Fibroblast of lung (primary cell): ENCODE measurements at regions not wholly inside any gene's neighbourhood (a gene's known extent, or its start where the extent isn't known, plus 50 kb on each side); places are given as distances from the start of the nearest gene placed in this dataset.

Experiments
- CTCF ChIP-seq, 2 donors: IDR thresholded peaks in 1 of 2; conservative IDR thresholded peaks in 1 of 2; 1 replicate in 1 of 2; 2 replicates in 1 of 2; pipeline ENCODE4 v1.5.1; 2011 to 2012; ENCODE audit warnings: low read length in 2 of 2, control low read depth in 1 of 2, inconsistent platforms in 1 of 2, low read depth in 1 of 2, mild to moderate bottlenecking in 1 of 2
- EZH2 ChIP-seq: IDR thresholded peaks from 2 replicates; pipeline ENCODE4 v1.5.1; 2012; ENCODE audit warnings: low read length, control low read depth, mild to moderate bottlenecking; ENCODE audit errors: missing control alignments

GRCh38 chr3:75906555-75907112, 121.3 kb upstream of the ZNF717 start:
- TF ChIP-seq CTCF (conservative IDR thresholded peaks at IDR 0.05 in 1 of 2, IDR thresholded peaks at IDR 0.05 in 1 of 2; ENCODE audit: low read depth in 1 of 2, low read length in 2 of 2) = peak in 1 of 2 donors; percentile 40
- no peak for TF ChIP-seq EZH2
